ENCODE measurements at regions not wholly inside any gene's neighbourhood (a gene's known extent, or its start where the extent isn't known, plus 50 kb on each side); places are given as distances from the start of the nearest gene placed in this dataset.

DNA sequence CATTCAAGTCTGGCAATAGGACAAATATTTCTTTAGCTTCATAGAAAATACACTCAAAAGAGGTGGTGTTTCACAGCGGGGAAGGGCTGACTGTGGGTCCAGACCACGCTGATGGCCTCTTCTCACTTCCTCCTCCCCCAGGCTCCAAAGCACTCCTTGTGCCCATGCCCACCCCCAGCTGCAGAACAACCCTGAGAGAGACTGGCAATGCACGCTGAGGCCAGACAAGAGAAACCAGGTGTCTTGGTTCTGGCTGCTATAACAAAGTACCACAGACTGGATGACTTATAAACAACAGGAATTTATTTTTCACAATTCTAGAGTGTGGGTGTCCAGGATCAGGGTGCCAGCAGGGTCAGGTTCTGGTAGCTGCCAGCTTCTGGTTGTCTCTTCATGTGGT is 386.1 kb downstream of the FBXW7 start:
- Histone ChIP-seq H3K4me3 (ENCODE audit: low read length) (no peak overlapping the region), H3K27me3 (ENCODE audit: control insufficient read depth, insufficient read depth, low read length) (peaks cover 6% of the 10 kb centered on the region), H3K36me3 (ENCODE audit: control insufficient read depth, insufficient read depth, low read length) (no peaks in the 10 kb centered on the region), H3K4me1 (ENCODE audit: control insufficient read depth, insufficient read depth, low read length) (no peaks in the 10 kb centered on the region), H3K27ac (ENCODE audit: low read length) (no peak overlapping the region), H3K9me3 (ENCODE audit: control insufficient read depth, low read depth, low read length) (no peaks in the 10 kb centered on the region)
- no peak for DNase-seq
- WGBS (ENCODE audit: insufficient coverage, low lambda C conversion rate), result no CpG with 5 or more reads among the region's 3 CpGs

GRCh38 chr4:152148057-152148456 is 387.2 kb upstream of the GATB start:
- H3K4me1 ChIP-seq (ENCODE audit: control insufficient read depth, insufficient read depth, low read length), result no peaks in the 10 kb centered on the region
- H3K36me3 ChIP-seq (ENCODE audit: control insufficient read depth, insufficient read depth, low read length), result no peaks in the 10 kb centered on the region
- WGBS (ENCODE audit: insufficient coverage, low lambda C conversion rate), result no CpG with 5 or more reads among the region's 2 CpGs
- H3K9me3 ChIP-seq (ENCODE audit: control insufficient read depth, low read depth, low read length), result no peaks in the 10 kb centered on the region
- H3K27me3 ChIP-seq (ENCODE audit: control insufficient read depth, insufficient read depth, low read length), result peaks cover 6% of the 10 kb centered on the region
- H3K27ac ChIP-seq (ENCODE audit: low read length), result no peak overlapping the region
- DNase-seq, result no peak
- no peak overlapping the region for H3K4me3 ChIP-seq (ENCODE audit: low read length)

DNA sequence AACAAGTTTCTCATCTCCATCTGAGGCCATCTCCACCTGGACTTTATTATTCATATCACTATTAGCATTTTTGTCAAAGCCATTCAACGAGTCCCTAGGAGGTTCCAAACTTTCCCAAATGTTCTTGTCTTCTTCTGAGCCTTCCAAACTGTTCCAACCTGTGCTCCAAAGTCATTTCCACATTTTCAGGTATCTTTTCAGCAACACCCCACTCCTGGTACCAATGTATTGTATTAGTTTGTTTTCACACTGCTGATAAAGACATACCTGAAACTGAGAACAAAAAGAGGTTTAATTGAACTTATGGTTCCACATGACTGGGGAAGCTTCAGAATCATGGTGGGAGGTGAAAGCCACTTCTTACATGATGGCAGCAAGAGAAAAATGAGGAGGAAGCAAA is 385.4 kb upstream of the GATB start:
- no peaks in the 10 kb centered on the region for H3K4me1 ChIP-seq (ENCODE audit: control insufficient read depth, insufficient read depth, low read length)
- H3K9me3 ChIP-seq (ENCODE audit: control insufficient read depth, low read depth, low read length), result no peaks in the 10 kb centered on the region
- H3K27me3 ChIP-seq (ENCODE audit: control insufficient read depth, insufficient read depth, low read length), result peaks cover 6% of the 10 kb centered on the region
- WGBS (ENCODE audit: insufficient coverage, low lambda C conversion rate), result 56% methylated on average over 1 of the region's 1 CpG
- H3K4me3 ChIP-seq (ENCODE audit: low read length), result no peak overlapping the region
- H3K27ac ChIP-seq (ENCODE audit: low read length), result no peak overlapping the region
- H3K36me3 ChIP-seq (ENCODE audit: control insufficient read depth, insufficient read depth, low read length), result no peaks in the 10 kb centered on the region
- DNase-seq, result no peak

GRCh38 chr4:152143806-152144205 is 383.0 kb upstream of the GATB start:
- H3K27ac ChIP-seq (ENCODE audit: low read length), result no peak overlapping the region
- no peaks in the 10 kb centered on the region for H3K9me3 ChIP-seq (ENCODE audit: control insufficient read depth, low read depth, low read length)
- DNase-seq, result no peak
- H3K36me3 ChIP-seq (ENCODE audit: control insufficient read depth, insufficient read depth, low read length), result no peaks in the 10 kb centered on the region
- H3K4me1 ChIP-seq (ENCODE audit: control insufficient read depth, insufficient read depth, low read length), result no peaks in the 10 kb centered on the region
- no peaks in the 10 kb centered on the region for H3K27me3 ChIP-seq (ENCODE audit: control insufficient read depth, insufficient read depth, low read length)
- no peak overlapping the region for H3K4me3 ChIP-seq (ENCODE audit: low read length)

- Histone ChIP-seq H3K27ac (ENCODE audit: low read length) (no peak overlapping the region), H3K36me3 (ENCODE audit: control insufficient read depth, insufficient read depth, low read length) (no peaks in the 10 kb centered on the region), H3K4me1 (ENCODE audit: control insufficient read depth, insufficient read depth, low read length) (no peaks in the 10 kb centered on the region), H3K9me3 (ENCODE audit: control insufficient read depth, low read depth, low read length) (no peaks in the 10 kb centered on the region), H3K4me3 (ENCODE audit: low read length) (no peak overlapping the region), H3K27me3 (ENCODE audit: control insufficient read depth, insufficient read depth, low read length) (no peaks in the 10 kb centered on the region)
- DNase-seq, result no peak
- no CpG with 5 or more reads among the region's 3 CpGs for WGBS (ENCODE audit: insufficient coverage, low lambda C conversion rate)
Observed at GRCh38 chr4:152138451-152138850, 377.6 kb upstream of the GATB start.

DNA sequence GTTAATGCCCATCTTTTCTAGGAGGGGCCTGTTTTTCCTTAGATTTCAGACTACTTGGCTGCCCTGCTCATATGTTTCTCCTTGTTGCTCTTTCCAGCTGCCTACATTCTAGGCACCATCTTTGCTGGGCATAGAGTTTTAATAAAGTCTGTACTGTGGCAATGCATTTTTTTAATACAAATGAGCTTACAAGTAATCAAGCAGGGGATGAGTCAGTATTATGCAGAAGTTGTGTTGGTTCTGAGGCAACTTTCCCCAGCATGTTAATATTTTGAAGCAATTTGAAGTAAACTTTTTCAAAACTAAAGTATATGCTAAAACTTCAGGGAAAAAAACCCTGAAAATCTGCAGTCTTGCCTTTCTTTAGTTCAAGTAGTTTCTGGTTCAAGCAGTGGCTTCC is 372.0 kb upstream of the GATB start:
- Histone ChIP-seq H3K9me3 (ENCODE audit: control insufficient read depth, low read depth, low read length) (no peaks in the 10 kb centered on the region), H3K36me3 (ENCODE audit: control insufficient read depth, insufficient read depth, low read length) (no peaks in the 10 kb centered on the region), H3K27ac (ENCODE audit: low read length) (no peak overlapping the region), H3K4me1 (ENCODE audit: control insufficient read depth, insufficient read depth, low read length) (no peaks in the 10 kb centered on the region), H3K27me3 (ENCODE audit: control insufficient read depth, insufficient read depth, low read length) (no peaks in the 10 kb centered on the region), H3K4me3 (ENCODE audit: low read length) (no peak overlapping the region)
- DNase-seq, result no peak

DNA sequence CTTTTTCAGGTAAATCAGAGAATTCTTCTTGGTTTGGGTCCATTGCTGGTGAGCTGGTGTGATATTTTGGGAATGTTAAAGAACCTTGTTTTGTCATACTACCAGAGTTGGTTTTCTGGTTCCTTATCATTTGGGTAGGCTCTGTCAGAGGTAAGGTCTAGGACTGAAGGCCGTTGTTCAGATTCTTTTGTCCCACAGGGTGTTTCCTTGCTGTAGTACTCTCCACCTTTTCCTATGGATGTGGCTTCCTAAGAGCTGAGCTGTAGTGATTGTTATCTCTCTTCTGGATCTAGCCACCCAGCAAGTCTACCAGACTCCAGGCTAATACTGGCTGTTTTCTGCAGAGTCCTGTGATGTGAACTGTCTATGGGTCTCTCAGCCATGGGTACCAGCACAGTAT is 367.5 kb upstream of the GATB start:
- no peak for DNase-seq
- no peaks in the 10 kb centered on the region for H3K27me3 ChIP-seq (ENCODE audit: control insufficient read depth, insufficient read depth, low read length)
- no peaks in the 10 kb centered on the region for H3K36me3 ChIP-seq (ENCODE audit: control insufficient read depth, insufficient read depth, low read length)
- no peak overlapping the region for H3K4me3 ChIP-seq (ENCODE audit: low read length)
- H3K27ac ChIP-seq (ENCODE audit: low read length), result no peak overlapping the region
- H3K9me3 ChIP-seq (ENCODE audit: control insufficient read depth, low read depth, low read length), result no peaks in the 10 kb centered on the region
- no peaks in the 10 kb centered on the region for H3K4me1 ChIP-seq (ENCODE audit: control insufficient read depth, insufficient read depth, low read length)
- no CpG with 5 or more reads among the region's 1 CpG for WGBS (ENCODE audit: insufficient coverage, low lambda C conversion rate)

DNA sequence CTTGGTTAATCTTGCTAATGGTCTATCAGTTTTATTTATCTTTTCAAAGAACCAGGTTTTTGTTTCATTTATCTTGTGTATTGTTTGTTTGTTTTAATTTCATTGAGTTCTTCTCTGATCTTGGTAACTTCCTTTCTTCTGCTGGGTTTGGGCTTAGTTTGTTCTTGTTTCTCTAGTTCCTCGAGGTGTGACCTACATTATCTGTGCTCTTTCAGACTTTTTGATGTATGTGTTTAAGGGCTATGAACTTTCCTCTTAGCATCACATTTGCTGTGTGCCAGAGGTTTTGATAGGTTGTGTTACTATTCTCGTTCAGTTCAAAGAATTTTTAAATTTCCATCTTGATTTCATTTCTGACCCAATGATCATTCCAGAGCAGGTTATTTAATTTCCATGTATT is 365.4 kb upstream of the GATB start:
- H3K36me3 ChIP-seq (ENCODE audit: control insufficient read depth, insufficient read depth, low read length), result no peaks in the 10 kb centered on the region
- H3K27ac ChIP-seq (ENCODE audit: low read length), result no peak overlapping the region
- DNase-seq, result no peak
- no peaks in the 10 kb centered on the region for H3K27me3 ChIP-seq (ENCODE audit: control insufficient read depth, insufficient read depth, low read length)
- H3K4me3 ChIP-seq (ENCODE audit: low read length), result no peak overlapping the region
- no CpG with 5 or more reads among the region's 2 CpGs for WGBS (ENCODE audit: insufficient coverage, low lambda C conversion rate)
- H3K4me1 ChIP-seq (ENCODE audit: control insufficient read depth, insufficient read depth, low read length), result no peaks in the 10 kb centered on the region
- no peaks in the 10 kb centered on the region for H3K9me3 ChIP-seq (ENCODE audit: control insufficient read depth, low read depth, low read length)

- Histone ChIP-seq H3K27ac (ENCODE audit: low read length) (no peak overlapping the region), H3K4me3 (ENCODE audit: low read length) (no peak overlapping the region), H3K9me3 (ENCODE audit: control insufficient read depth, low read depth, low read length) (no peaks in the 10 kb centered on the region), H3K27me3 (ENCODE audit: control insufficient read depth, insufficient read depth, low read length) (no peaks in the 10 kb centered on the region), H3K4me1 (ENCODE audit: control insufficient read depth, insufficient read depth, low read length) (no peaks in the 10 kb centered on the region), H3K36me3 (ENCODE audit: control insufficient read depth, insufficient read depth, low read length) (no peaks in the 10 kb centered on the region)
- no peak for DNase-seq
- WGBS (ENCODE audit: insufficient coverage, low lambda C conversion rate), result no CpG with 5 or more reads among the region's 12 CpGs
Observed at GRCh38 chr4:152118819-152119553, 358.2 kb upstream of the GATB start.

- WGBS (ENCODE audit: insufficient coverage, low lambda C conversion rate), result 92% methylated on average over 2 of the region's 8 CpGs
- DNase-seq, result no peak
Observed at GRCh38 chr4:152117933-152118507, 357.2 kb upstream of the GATB start.

DNA sequence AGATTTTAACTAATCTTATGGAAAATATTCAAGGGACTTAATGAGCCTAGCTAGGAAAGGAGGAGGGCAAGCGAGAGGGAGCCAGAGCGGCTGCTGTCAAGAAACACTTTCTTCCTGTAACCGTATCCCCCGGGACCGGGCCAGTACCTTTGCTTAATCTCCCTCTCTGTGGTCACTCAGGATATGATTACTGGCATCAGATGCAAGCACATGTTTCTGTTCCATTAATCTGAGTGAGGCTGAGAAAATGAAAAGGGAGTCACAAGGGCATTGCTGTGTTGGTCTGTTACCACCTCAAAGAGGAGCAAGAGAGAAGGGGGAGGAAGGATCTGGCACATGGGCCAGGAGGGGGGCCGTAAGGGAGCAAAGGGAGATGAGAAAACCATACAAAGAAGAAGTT is 356.7 kb upstream of the GATB start:
- Histone ChIP-seq H3K4me1 (ENCODE audit: control insufficient read depth, insufficient read depth, low read length) (no peaks in the 10 kb centered on the region), H3K4me3 (ENCODE audit: low read length) (no peak overlapping the region), H3K27ac (ENCODE audit: low read length) (no peak overlapping the region), H3K27me3 (ENCODE audit: control insufficient read depth, insufficient read depth, low read length) (no peaks in the 10 kb centered on the region), H3K9me3 (ENCODE audit: control insufficient read depth, low read depth, low read length) (no peaks in the 10 kb centered on the region), H3K36me3 (ENCODE audit: control insufficient read depth, insufficient read depth, low read length) (no peaks in the 10 kb centered on the region)
- no CpG with 5 or more reads among the region's 6 CpGs for WGBS (ENCODE audit: insufficient coverage, low lambda C conversion rate)
- DNase-seq, result no peak

More at GRCh38 chr4:152117933-152118507, 357.2 kb upstream of the GATB start:
- Histone ChIP-seq H3K9me3 (ENCODE audit: control insufficient read depth, low read depth, low read length) (no peaks in the 10 kb centered on the region), H3K36me3 (ENCODE audit: control insufficient read depth, insufficient read depth, low read length) (no peaks in the 10 kb centered on the region), H3K27ac (ENCODE audit: low read length) (no peak overlapping the region), H3K4me1 (ENCODE audit: control insufficient read depth, insufficient read depth, low read length) (no peaks in the 10 kb centered on the region), H3K27me3 (ENCODE audit: control insufficient read depth, insufficient read depth, low read length) (no peaks in the 10 kb centered on the region), H3K4me3 (ENCODE audit: low read length) (no peak overlapping the region)

Measured in large intestine (tissue), 3 donors.